Fibroblast of lung (primary cell): ENCODE measurements at regions not wholly inside any gene's neighbourhood (a gene's known extent, or its start where the extent isn't known, plus 50 kb on each side); places are given as distances from the start of the nearest gene placed in this dataset.

Experiments
- EZH2 ChIP-seq: IDR thresholded peaks from 2 replicates; pipeline ENCODE4 v1.5.1; 2012; ENCODE audit warnings: low read length, control low read depth, mild to moderate bottlenecking; ENCODE audit errors: missing control alignments
- TF ChIP-seq, protein P1 (sequence below), 2 donors: IDR thresholded peaks in 1 of 2; conservative IDR thresholded peaks in 1 of 2; 1 replicate in 1 of 2; 2 replicates in 1 of 2; pipeline ENCODE4 v1.5.1; 2011 to 2012; ENCODE audit warnings: low read length in 2 of 2, control low read depth in 1 of 2, inconsistent platforms in 1 of 2, low read depth in 1 of 2, mild to moderate bottlenecking in 1 of 2

DNA sequence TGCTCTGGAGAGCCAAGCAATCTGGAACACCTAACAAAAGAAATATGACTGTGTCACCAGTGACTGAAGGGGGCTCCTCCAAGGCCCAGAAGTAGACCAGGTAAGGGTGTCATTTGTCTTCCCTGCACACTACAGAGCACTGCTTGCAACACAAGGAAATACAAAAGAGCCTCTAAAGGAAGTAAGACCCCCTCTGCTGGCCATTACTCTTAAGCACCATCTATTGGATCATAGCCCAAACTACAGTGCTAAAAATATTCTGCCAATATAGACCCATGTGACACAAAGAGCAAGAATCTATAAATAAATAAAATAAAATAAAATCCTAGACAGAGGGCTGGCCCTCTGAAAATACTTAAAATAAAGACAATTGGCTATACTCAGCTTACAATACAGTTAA lies 528.7 kb downstream of the TMA16 start:
- no peak for TF ChIP-seq EZH2
- TF ChIP-seq, protein P1, sequence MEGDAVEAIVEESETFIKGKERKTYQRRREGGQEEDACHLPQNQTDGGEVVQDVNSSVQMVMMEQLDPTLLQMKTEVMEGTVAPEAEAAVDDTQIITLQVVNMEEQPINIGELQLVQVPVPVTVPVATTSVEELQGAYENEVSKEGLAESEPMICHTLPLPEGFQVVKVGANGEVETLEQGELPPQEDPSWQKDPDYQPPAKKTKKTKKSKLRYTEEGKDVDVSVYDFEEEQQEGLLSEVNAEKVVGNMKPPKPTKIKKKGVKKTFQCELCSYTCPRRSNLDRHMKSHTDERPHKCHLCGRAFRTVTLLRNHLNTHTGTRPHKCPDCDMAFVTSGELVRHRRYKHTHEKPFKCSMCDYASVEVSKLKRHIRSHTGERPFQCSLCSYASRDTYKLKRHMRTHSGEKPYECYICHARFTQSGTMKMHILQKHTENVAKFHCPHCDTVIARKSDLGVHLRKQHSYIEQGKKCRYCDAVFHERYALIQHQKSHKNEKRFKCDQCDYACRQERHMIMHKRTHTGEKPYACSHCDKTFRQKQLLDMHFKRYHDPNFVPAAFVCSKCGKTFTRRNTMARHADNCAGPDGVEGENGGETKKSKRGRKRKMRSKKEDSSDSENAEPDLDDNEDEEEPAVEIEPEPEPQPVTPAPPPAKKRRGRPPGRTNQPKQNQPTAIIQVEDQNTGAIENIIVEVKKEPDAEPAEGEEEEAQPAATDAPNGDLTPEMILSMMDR (conservative IDR thresholded peaks at IDR 0.05 in 1 of 2, IDR thresholded peaks at IDR 0.05 in 1 of 2; ENCODE audit: low read depth in 1 of 2, low read length in 2 of 2), result no peak
